Ishikawa (cell line): ENCODE measurements at regions not wholly inside any gene's neighbourhood (a gene's known extent, or its start where the extent isn't known, plus 50 kb on each side); places are given as distances from the start of the nearest gene placed in this dataset.

Source experiments
- CREB1 ChIP-seq: IDR thresholded peaks from 2 replicates; pipeline ENCODE4 v1.6.1; 2012; ENCODE audit warnings: low read depth
- NFIC ChIP-seq: IDR thresholded peaks from 2 replicates; pipeline ENCODE4 v1.6.1; 2012

DNA sequence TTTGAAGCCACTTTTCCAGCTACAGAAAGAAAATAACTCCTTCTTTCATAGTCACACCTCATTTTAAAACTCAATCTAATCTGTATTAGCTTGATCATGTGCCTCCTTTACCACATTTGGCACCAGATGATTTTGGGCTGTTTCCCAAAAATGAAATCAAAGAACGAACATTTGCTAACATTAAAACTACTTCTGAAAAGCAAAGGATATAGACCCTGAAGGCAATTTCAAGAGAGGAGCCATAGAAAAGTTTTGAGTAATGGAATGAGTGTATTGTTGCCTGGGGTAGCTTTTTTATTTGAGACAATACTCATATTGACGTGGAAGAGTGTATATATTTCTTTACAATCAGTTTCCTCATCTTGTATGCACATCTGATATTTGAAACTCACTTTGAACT is 152.8 kb upstream of the TBL1XR1 start:
- TF ChIP-seq CREB1 = no peak
- TF ChIP-seq NFIC = no peak
